ENCODE measurements at regions not wholly inside any gene's neighbourhood (a gene's known extent, or its start where the extent isn't known, plus 50 kb on each side); places are given as distances from the start of the nearest gene placed in this dataset.

DNA sequence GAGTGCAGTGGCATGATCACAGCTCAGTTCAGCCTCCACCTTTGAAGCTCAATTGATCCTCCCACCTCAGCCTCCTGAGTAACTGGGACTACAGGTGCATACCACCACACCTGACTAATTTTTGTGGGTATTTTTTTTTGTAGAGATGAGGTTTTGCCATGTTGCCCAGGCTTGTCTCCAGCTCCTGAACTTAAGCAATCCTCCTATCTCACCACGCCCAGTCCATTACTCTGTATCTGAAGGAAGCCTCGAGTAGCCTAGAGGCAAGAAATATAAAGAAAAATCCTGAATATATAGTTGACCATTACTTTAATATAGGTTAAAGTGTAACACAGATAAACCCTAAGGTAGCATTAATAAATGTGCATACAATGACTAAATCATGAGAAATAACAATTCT lies 686.8 kb upstream of the PIK3C3 start:
- TF ChIP-seq SUZ12 (IDR thresholded peaks at IDR 0.05; ENCODE audit: extremely low read depth, insufficient read depth, insufficient read length) = no peak
- no peak for TF ChIP-seq YY1 (IDR thresholded peaks at IDR 0.05; ENCODE audit: insufficient read depth, insufficient read length)
- TF ChIP-seq ZNF274 (IDR thresholded peaks at IDR 0.05; ENCODE audit: low read depth, low read length) = no peak
- DNase-seq (ENCODE audit: low read depth, low spot score) = no peak
- Histone ChIP-seq H3K4me3 (ENCODE audit: insufficient read length, low read depth) (no peak overlapping the region), H3K9me3 (ENCODE audit: insufficient read depth, low read length) (no peaks in the 10 kb centered on the region), H3K36me3 (ENCODE audit: insufficient read depth, insufficient read length, low read length) (no peaks in the 10 kb centered on the region), H3K27me3 (ENCODE audit: insufficient read depth, insufficient read length) (no peaks in the 10 kb centered on the region), H3K9ac (ENCODE audit: insufficient read length, low read depth) (no peak overlapping the region), H3K4me1 (ENCODE audit: insufficient read depth, insufficient read length) (no peaks in the 10 kb centered on the region)

- Histone ChIP-seq H3K36me3 (ENCODE audit: insufficient read depth, insufficient read length, low read length) (no peaks in the 10 kb centered on the region), H3K9ac (ENCODE audit: insufficient read length, low read depth) (no peak overlapping the region), H3K4me3 (ENCODE audit: insufficient read length, low read depth) (no peak overlapping the region), H3K27me3 (ENCODE audit: insufficient read depth, insufficient read length) (no peaks in the 10 kb centered on the region), H3K4me1 (ENCODE audit: insufficient read depth, insufficient read length) (no peaks in the 10 kb centered on the region), H3K9me3 (ENCODE audit: insufficient read depth, low read length) (no peaks in the 10 kb centered on the region)
- no peak for TF ChIP-seq YY1 (IDR thresholded peaks at IDR 0.05; ENCODE audit: insufficient read depth, insufficient read length)
- no peak for TF ChIP-seq SUZ12 (IDR thresholded peaks at IDR 0.05; ENCODE audit: extremely low read depth, insufficient read depth, insufficient read length)
- no peak for TF ChIP-seq ZNF274 (IDR thresholded peaks at IDR 0.05; ENCODE audit: low read depth, low read length)
- no peak for DNase-seq (ENCODE audit: low read depth, low spot score)
Measured at GRCh38 chr18:41266616-41267015, 688.4 kb upstream of the PIK3C3 start.

- TF ChIP-seq ZNF274 (IDR thresholded peaks at IDR 0.05; ENCODE audit: low read depth, low read length) (no peak), SUZ12 (IDR thresholded peaks at IDR 0.05; ENCODE audit: extremely low read depth, insufficient read depth, insufficient read length) (no peak), YY1 (IDR thresholded peaks at IDR 0.05; ENCODE audit: insufficient read depth, insufficient read length) (no peak)
- H3K4me1 ChIP-seq (ENCODE audit: insufficient read depth, insufficient read length) = no peaks in the 10 kb centered on the region
- H3K36me3 ChIP-seq (ENCODE audit: insufficient read depth, insufficient read length, low read length) = no peaks in the 10 kb centered on the region
- no peaks in the 10 kb centered on the region for H3K27me3 ChIP-seq (ENCODE audit: insufficient read depth, insufficient read length)
- no peak for DNase-seq (ENCODE audit: low read depth, low spot score)
- no peaks in the 10 kb centered on the region for H3K9me3 ChIP-seq (ENCODE audit: insufficient read depth, low read length)
- no peak overlapping the region for H3K9ac ChIP-seq (ENCODE audit: insufficient read length, low read depth)
- H3K4me3 ChIP-seq (ENCODE audit: insufficient read length, low read depth) = no peak overlapping the region
Measured at GRCh38 chr18:41266204-41266603, 688.8 kb upstream of the PIK3C3 start.

DNA sequence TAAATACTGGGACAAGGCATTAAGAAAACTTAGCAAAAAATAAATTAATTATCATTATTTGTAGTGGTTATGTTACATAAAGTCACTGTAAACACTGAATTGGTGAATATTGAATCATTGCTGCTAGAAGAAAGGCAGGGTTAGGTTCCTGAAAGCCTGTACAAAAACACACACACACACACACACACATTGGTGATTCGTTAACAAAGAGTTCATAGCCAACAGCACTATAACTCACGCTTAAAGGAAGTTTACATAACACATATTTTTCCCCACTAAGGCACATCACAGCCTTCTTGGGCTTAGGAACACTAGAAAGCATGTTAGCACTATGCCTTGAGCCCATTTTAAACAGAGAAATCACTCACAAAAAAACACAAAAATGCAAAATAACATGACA lies 690.0 kb upstream of the PIK3C3 start:
- H3K9me3 ChIP-seq (ENCODE audit: insufficient read depth, low read length) = no peaks in the 10 kb centered on the region
- H3K36me3 ChIP-seq (ENCODE audit: insufficient read depth, insufficient read length, low read length) = no peaks in the 10 kb centered on the region
- H3K27me3 ChIP-seq (ENCODE audit: insufficient read depth, insufficient read length) = no peaks in the 10 kb centered on the region
- no peak overlapping the region for H3K9ac ChIP-seq (ENCODE audit: insufficient read length, low read depth)
- TF ChIP-seq SUZ12 (IDR thresholded peaks at IDR 0.05; ENCODE audit: extremely low read depth, insufficient read depth, insufficient read length) = no peak
- no peak for TF ChIP-seq ZNF274 (IDR thresholded peaks at IDR 0.05; ENCODE audit: low read depth, low read length)
- TF ChIP-seq YY1 (IDR thresholded peaks at IDR 0.05; ENCODE audit: insufficient read depth, insufficient read length) = no peak
- no peaks in the 10 kb centered on the region for H3K4me1 ChIP-seq (ENCODE audit: insufficient read depth, insufficient read length)
- no peak overlapping the region for H3K4me3 ChIP-seq (ENCODE audit: insufficient read length, low read depth)
- DNase-seq (ENCODE audit: low read depth, low spot score) = no peak

- no peak for DNase-seq (ENCODE audit: low read depth, low spot score)
Measured at GRCh38 chr18:41263956-41264355, 691.1 kb upstream of the PIK3C3 start.

GRCh38 chr18:41262688-41263087 lies 692.3 kb upstream of the PIK3C3 start:
- TF ChIP-seq SUZ12 (IDR thresholded peaks at IDR 0.05; ENCODE audit: extremely low read depth, insufficient read depth, insufficient read length) (no peak), ZNF274 (IDR thresholded peaks at IDR 0.05; ENCODE audit: low read depth, low read length) (no peak), YY1 (IDR thresholded peaks at IDR 0.05; ENCODE audit: insufficient read depth, insufficient read length) (no peak)
- H3K4me1 ChIP-seq (ENCODE audit: insufficient read depth, insufficient read length) = no peaks in the 10 kb centered on the region
- no peak for DNase-seq (ENCODE audit: low read depth, low spot score)

More at GRCh38 chr18:41263956-41264355, 691.1 kb upstream of the PIK3C3 start:
- no peak overlapping the region for H3K4me3 ChIP-seq (ENCODE audit: insufficient read length, low read depth)
- no peaks in the 10 kb centered on the region for H3K4me1 ChIP-seq (ENCODE audit: insufficient read depth, insufficient read length)
- H3K9ac ChIP-seq (ENCODE audit: insufficient read length, low read depth) = no peak overlapping the region
- no peak for TF ChIP-seq SUZ12 (IDR thresholded peaks at IDR 0.05; ENCODE audit: extremely low read depth, insufficient read depth, insufficient read length)
- TF ChIP-seq ZNF274 (IDR thresholded peaks at IDR 0.05; ENCODE audit: low read depth, low read length) = no peak
- TF ChIP-seq YY1 (IDR thresholded peaks at IDR 0.05; ENCODE audit: insufficient read depth, insufficient read length) = no peak
- H3K27me3 ChIP-seq (ENCODE audit: insufficient read depth, insufficient read length) = no peaks in the 10 kb centered on the region
- H3K36me3 ChIP-seq (ENCODE audit: insufficient read depth, insufficient read length, low read length) = no peaks in the 10 kb centered on the region
- no peaks in the 10 kb centered on the region for H3K9me3 ChIP-seq (ENCODE audit: insufficient read depth, low read length)

GRCh38 chr18:41244591-41245037 lies 710.4 kb upstream of the PIK3C3 start:
- Histone ChIP-seq H3K27me3 (ENCODE audit: insufficient read depth, insufficient read length) (no peaks in the 10 kb centered on the region), H3K9me3 (ENCODE audit: insufficient read depth, low read length) (no peaks in the 10 kb centered on the region), H3K4me3 (ENCODE audit: insufficient read length, low read depth) (no peak overlapping the region), H3K9ac (ENCODE audit: insufficient read length, low read depth) (no peak overlapping the region), H3K36me3 (ENCODE audit: insufficient read depth, insufficient read length, low read length) (no peaks in the 10 kb centered on the region), H3K4me1 (ENCODE audit: insufficient read depth, insufficient read length) (no peaks in the 10 kb centered on the region)
- no peak for TF ChIP-seq SUZ12 (IDR thresholded peaks at IDR 0.05; ENCODE audit: extremely low read depth, insufficient read depth, insufficient read length)
- no peak for TF ChIP-seq ZNF274 (IDR thresholded peaks at IDR 0.05; ENCODE audit: low read depth, low read length)
- no peak for TF ChIP-seq YY1 (IDR thresholded peaks at IDR 0.05; ENCODE audit: insufficient read depth, insufficient read length)
- no peak for DNase-seq (ENCODE audit: low read depth, low spot score)

More at GRCh38 chr18:41262688-41263087, 692.3 kb upstream of the PIK3C3 start:
- H3K9ac ChIP-seq (ENCODE audit: insufficient read length, low read depth) = no peak overlapping the region
- H3K4me3 ChIP-seq (ENCODE audit: insufficient read length, low read depth) = no peak overlapping the region
- no peaks in the 10 kb centered on the region for H3K36me3 ChIP-seq (ENCODE audit: insufficient read depth, insufficient read length, low read length)
- no peaks in the 10 kb centered on the region for H3K27me3 ChIP-seq (ENCODE audit: insufficient read depth, insufficient read length)
- no peaks in the 10 kb centered on the region for H3K9me3 ChIP-seq (ENCODE audit: insufficient read depth, low read length)

All from NT2/D1 (cell line).